ENCODE measurements at regions not wholly inside any gene's neighbourhood (a gene's known extent, or its start where the extent isn't known, plus 50 kb on each side); places are given as distances from the start of the nearest gene placed in this dataset.
A peak's percentile ranks its signal among the peaks of the same experiment; 100 is the strongest.
"Not testable (repeated sequence)": the region's sequence is repeated elsewhere in the genome, so short reads cannot be mapped to it uniquely, and the experiment has no call there.

GRCh38 chr6:119445666-119446065, 96.1 kb upstream of the MAN1A1 start:
- no peak for DNase-seq (ENCODE audit: low spot score)

- peak; percentile 30 for DNase-seq (ENCODE audit: low spot score)
These were observed 95.3 kb upstream of the MAN1A1 start for GRCh38 chr6:119444642-119445557.

- DNase-seq (ENCODE audit: low spot score): no peak
These were observed 94.6 kb upstream of the MAN1A1 start for GRCh38 chr6:119443993-119444641.

GRCh38 chr6:119442776-119443184, 93.2 kb upstream of the MAN1A1 start:
- DNase-seq (ENCODE audit: low spot score): no peak

- DNase-seq (ENCODE audit: low spot score): no peak
These were observed 91.4 kb upstream of the MAN1A1 start for GRCh38 chr6:119440953-119441352.

GRCh38 chr6:119436583-119436982, 87.0 kb upstream of the MAN1A1 start:
- no peak for DNase-seq (ENCODE audit: low spot score)

GRCh38 chr6:119431799-119432198, 82.2 kb upstream of the MAN1A1 start:
- DNase-seq (ENCODE audit: low spot score): no peak

- DNase-seq (ENCODE audit: low spot score): no peak
These were observed 81.2 kb upstream of the MAN1A1 start for GRCh38 chr6:119430805-119431204.

GRCh38 chr6:119428633-119429032, 79.1 kb upstream of the MAN1A1 start:
- DNase-seq (ENCODE audit: low spot score): no peak

GRCh38 chr6:119426619-119427018, 77.1 kb upstream of the MAN1A1 start:
- no peak for DNase-seq (ENCODE audit: low spot score)

GRCh38 chr6:119423996-119424395, 74.4 kb upstream of the MAN1A1 start:
- no peak for DNase-seq (ENCODE audit: low spot score)

- DNase-seq (ENCODE audit: low spot score): not testable (repeated sequence)
These were observed 68.5 kb upstream of the MAN1A1 start for GRCh38 chr6:119418084-119418483.

GRCh38 chr6:119407156-119407555, 57.6 kb upstream of the MAN1A1 start:
- no peak for DNase-seq (ENCODE audit: low spot score)

- not testable (repeated sequence) for DNase-seq (ENCODE audit: low spot score)
These were observed 55.6 kb upstream of the MAN1A1 start for GRCh38 chr6:119405114-119405513.
